CD4-positive, alpha-beta T cell (primary cell): ENCODE measurements at regions not wholly inside any gene's neighbourhood (a gene's known extent, or its start where the extent isn't known, plus 50 kb on each side); places are given as distances from the start of the nearest gene placed in this dataset.

Experiments
- ATAC-seq: fragments of 200-7000 bp; cut with Tn5 transposase; one replicate; pipeline ENCODE4 v1.10.0; 2022; ENCODE audit warnings: mild to moderate bottlenecking; ENCODE audit not compliant: poor library complexity
- CTCF ChIA-PET: fragments of 350-600 bp; sonication (Branson Sonifier 250); formaldehyde crosslinking; loops from one replicate; lab custom pipeline; 2021; ENCODE audit warnings: antibody characterized with exemption, inconsistent platforms; lab: Charles Lee
- POLR2A ChIA-PET: fragments of 350-600 bp; sonication (Branson Sonifier 250); formaldehyde crosslinking; loops from one replicate; lab custom pipeline; 2021; ENCODE audit warnings: antibody characterized with exemption, inconsistent platforms; lab: Charles Lee
- DNase-seq, 14 experiments: peaks; one replicate each; pipeline ENCODE4 v3.0.0-alpha.2; 2013 to 2020; ENCODE audit warnings: mixed read lengths in 2 of 14
- H3K27ac ChIP-seq, 2 donors: one replicate each; pipeline versions ENCODE4 v1.5.1 to v1.7.0; 2013; ENCODE audit warnings: low read length in 2 of 2, low read depth in 1 of 2, mild to moderate bottlenecking in 1 of 2
- H3K27me3 ChIP-seq, 2 experiments: 1 replicate in 1 of 2; 2 replicates in 1 of 2; pipeline versions ENCODE4 v1.6.1 to v1.7.0; 2013; ENCODE audit warnings: low read length in 2 of 2, control low read depth in 1 of 2, mild to moderate bottlenecking in 1 of 2, moderate library complexity in 1 of 2; ENCODE audit not compliant: insufficient read depth in 2 of 2, control insufficient read depth in 1 of 2
- H3K36me3 ChIP-seq: one replicate; pipeline ENCODE4 v1.6.1; 2013; ENCODE audit warnings: low read length, control low read depth; ENCODE audit not compliant: insufficient read depth
- H3K4me1 ChIP-seq: one replicate; pipeline ENCODE4 v1.6.1; 2013; ENCODE audit warnings: low read length, control low read depth; ENCODE audit not compliant: insufficient read depth
- H3K4me3 ChIP-seq: one replicate; pipeline ENCODE4 v1.5.1; 2013; ENCODE audit warnings: mild to moderate bottlenecking, low read length, moderate library complexity
- H3K9me3 ChIP-seq, 2 experiments: 1 replicate in 1 of 2; 2 replicates in 1 of 2; pipeline versions ENCODE4 v1.6.1 to v1.7.0; 2013; ENCODE audit warnings: low read length in 2 of 2, mild to moderate bottlenecking in 2 of 2, control low read depth in 1 of 2, moderate library complexity in 1 of 2; ENCODE audit not compliant: control insufficient read depth in 1 of 2, insufficient read depth in 1 of 2
- H3K27ac Mint-ChIP-seq: one replicate; pipeline ENCODE4 v1.8.0; 2020; ENCODE audit warnings: mixed read lengths
- H3K27me3 Mint-ChIP-seq: one replicate; pipeline ENCODE4 v1.8.0; 2021; ENCODE audit warnings: mixed read lengths
- H3K36me3 Mint-ChIP-seq: one replicate; pipeline ENCODE4 v1.8.0; 2021; ENCODE audit warnings: low read depth, mixed read lengths
- H3K4me1 Mint-ChIP-seq: one replicate; pipeline ENCODE4 v1.8.0; 2021; ENCODE audit warnings: low read depth, mixed read lengths
- H3K4me3 Mint-ChIP-seq: one replicate; pipeline ENCODE4 v1.8.0; 2020; ENCODE audit warnings: mild to moderate bottlenecking, mixed read lengths
- H3K9me3 Mint-ChIP-seq: one replicate; pipeline ENCODE4 v1.8.0; 2020; ENCODE audit warnings: mixed read lengths
- CTCF ChIP-seq: fragments of 200-600 bp; IDR thresholded peaks from one replicate; pipeline ENCODE4 v1.8.0; 2022; ENCODE audit warnings: antibody characterized with exemption, mild to moderate bottlenecking
- intact Hi-C, 2 experiments: fragments of 100-400 bp; cut with DNase I in 1 of 2; cut with micrococcal nuclease in 1 of 2; formaldehyde crosslinking; loops; one replicate each; pipeline versions ENCODE4 v1.15.1 to v1.9.0; 2023 to 2025; cut with DNase I, micrococcal nuclease

GRCh38 chr10:4058514-4059029 is 273.6 kb upstream of the KLF6 start:
- Mint-ChIP-seq H3K4me3 (no peak overlapping the region), H3K36me3 (no peaks in the 10 kb centered on the region), H3K27ac (no peak overlapping the region), H3K9me3 (no peaks in the 10 kb centered on the region), H3K27me3 (no peaks in the 10 kb centered on the region), H3K4me1 (peaks cover 22% of the 10 kb centered on the region)
- Histone ChIP-seq H3K27ac (no peak overlapping the region), H3K36me3 (no peaks in the 10 kb centered on the region), H3K9me3 (no peaks in the 10 kb centered on the region), H3K27me3 (no peaks in the 10 kb centered on the region), H3K4me1 (peaks cover 24% of the 10 kb centered on the region), H3K4me3 (no peak overlapping the region)
- ChIA-PET CTCF (no interaction called here), POLR2A (no interaction called here)
- intact Hi-C loops: no loop called here
- no peak for TF ChIP-seq CTCF
- no peak for ATAC-seq
- no peak for DNase-seq

DNA sequence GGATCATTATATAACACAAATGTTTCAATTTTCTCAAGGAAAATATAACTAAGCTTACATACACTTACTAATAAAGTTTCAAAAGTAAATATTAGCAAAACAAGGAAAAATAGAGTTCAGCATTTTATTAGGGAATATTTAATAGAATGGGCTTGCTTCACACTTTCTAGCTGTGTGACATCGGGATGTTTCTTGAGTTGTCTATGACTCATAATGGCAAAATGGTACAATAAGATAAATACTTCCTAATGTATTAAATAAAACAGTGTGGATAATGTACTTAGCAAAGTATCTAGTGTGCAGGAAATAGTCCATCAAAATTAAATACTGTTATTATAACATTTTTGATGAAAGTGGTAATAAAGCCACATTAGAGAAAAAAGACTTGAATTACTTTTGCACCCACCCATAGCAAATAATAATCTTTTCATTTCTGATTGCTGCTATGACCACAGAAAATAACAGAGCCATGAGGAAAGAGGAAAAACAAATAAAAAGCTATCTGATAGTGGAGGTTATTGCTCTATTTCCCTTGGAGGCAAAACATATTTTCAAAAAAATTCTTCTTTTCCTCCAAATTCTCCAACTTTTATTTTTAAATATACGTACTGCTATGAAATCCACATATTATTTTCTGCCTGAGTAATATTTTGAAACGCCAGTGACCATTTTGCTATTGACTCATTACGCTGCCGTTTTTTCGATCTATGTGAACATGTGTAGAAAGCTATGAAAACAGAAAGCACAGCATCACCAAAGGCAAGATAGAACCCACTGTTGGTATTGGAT is 272.9 kb upstream of the KLF6 start:
- H3K27ac Mint-ChIP-seq: no peak overlapping the region
- no peak for ATAC-seq
- no peak overlapping the region for H3K4me3 Mint-ChIP-seq
- peaks cover 22% of the 10 kb centered on the region for H3K4me1 Mint-ChIP-seq
- Histone ChIP-seq H3K36me3 (no peaks in the 10 kb centered on the region), H3K4me1 (peaks cover 24% of the 10 kb centered on the region), H3K4me3 (no peak overlapping the region), H3K9me3 (no peaks in the 10 kb centered on the region), H3K27ac (no peak overlapping the region), H3K27me3 (no peaks in the 10 kb centered on the region)
- H3K36me3 Mint-ChIP-seq: no peaks in the 10 kb centered on the region
- H3K9me3 Mint-ChIP-seq: no peaks in the 10 kb centered on the region
- POLR2A ChIA-PET: no interaction called here
- DNase-seq: no peak
- intact Hi-C loops: no loop called here
- no peak for TF ChIP-seq CTCF
- CTCF ChIA-PET: interaction anchor here (1.3 kb wide), 1 partner anchor 19 kb away, joined by 4 read pairs; no protein-coding TSS in a partner anchor
- no peaks in the 10 kb centered on the region for H3K27me3 Mint-ChIP-seq

DNA sequence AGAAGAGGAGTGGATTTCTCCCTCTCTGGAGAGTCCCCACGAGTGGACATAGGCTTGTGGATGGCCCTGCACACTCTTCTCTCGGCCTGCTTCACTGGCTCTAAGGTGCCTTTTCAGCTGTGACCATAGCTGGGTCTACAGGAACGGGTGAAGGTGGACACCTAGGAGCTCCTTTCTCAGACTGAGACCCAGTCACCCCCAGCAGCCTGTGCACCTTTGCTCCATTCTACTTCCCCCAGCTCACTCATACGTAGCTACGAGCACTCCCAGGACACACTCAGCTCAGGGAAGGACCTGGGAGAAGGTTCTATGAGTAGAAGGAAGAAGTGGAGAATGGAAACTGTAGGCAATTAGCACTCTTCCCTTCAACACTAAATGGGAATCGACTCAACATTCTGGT is 272.0 kb upstream of the KLF6 start:
- no peak for ATAC-seq
- H3K4me1 Mint-ChIP-seq: peaks cover 22% of the 10 kb centered on the region
- ChIA-PET CTCF (interaction anchor here (1.3 kb wide), 1 partner anchor 20 kb away, joined by 4 read pairs; no protein-coding TSS in a partner anchor), POLR2A (interaction anchor here (0.8 kb wide), 1 partner anchor 569 kb away, joined by 3 read pairs; no protein-coding TSS in a partner anchor)
- no peak overlapping the region for H3K27ac ChIP-seq
- H3K36me3 Mint-ChIP-seq: no peaks in the 10 kb centered on the region
- no peak for TF ChIP-seq CTCF
- H3K36me3 ChIP-seq: no peaks in the 10 kb centered on the region
- H3K4me1 ChIP-seq: peaks cover 24% of the 10 kb centered on the region
- H3K4me3 Mint-ChIP-seq: no peak overlapping the region
- intact Hi-C loops: no loop called here
- H3K27me3 ChIP-seq: no peaks in the 10 kb centered on the region
- H3K27me3 Mint-ChIP-seq: no peaks in the 10 kb centered on the region
- H3K9me3 ChIP-seq: no peaks in the 10 kb centered on the region
- H3K4me3 ChIP-seq: no peak overlapping the region
- H3K9me3 Mint-ChIP-seq: no peaks in the 10 kb centered on the region
- DNase-seq: no peak
- no peak overlapping the region for H3K27ac Mint-ChIP-seq
